Endothelial cell (in vitro differentiated cells): ENCODE measurements at regions not wholly inside any gene's neighbourhood (a gene's known extent, or its start where the extent isn't known, plus 50 kb on each side); places are given as distances from the start of the nearest gene placed in this dataset.

Experiments
- DNase-seq: peaks from one replicate; pipeline ENCODE4 v3.0.0; 2021; ENCODE audit warnings: low spot score
- H3K27ac Mint-ChIP-seq: one replicate; pipeline ENCODE4 v1.8.0; 2021; ENCODE audit warnings: mixed read lengths, inconsistent platforms; ENCODE audit not compliant: unreplicated experiment
- H3K27me3 Mint-ChIP-seq: one replicate; pipeline ENCODE4 v1.8.0; 2021; ENCODE audit warnings: mild to moderate bottlenecking, moderate library complexity, mixed read lengths, inconsistent platforms; ENCODE audit not compliant: unreplicated experiment
- H3K36me3 Mint-ChIP-seq: one replicate; pipeline ENCODE4 v1.8.0; 2021; ENCODE audit warnings: mild to moderate bottlenecking, low read depth, mixed read lengths, inconsistent platforms; ENCODE audit not compliant: unreplicated experiment
- H3K4me1 Mint-ChIP-seq: one replicate; pipeline ENCODE4 v1.8.0; 2021; ENCODE audit warnings: mild to moderate bottlenecking, mixed read lengths, inconsistent platforms; ENCODE audit not compliant: unreplicated experiment
- H3K4me3 Mint-ChIP-seq: one replicate; pipeline ENCODE4 v1.8.0; 2021; ENCODE audit warnings: mild to moderate bottlenecking, mixed read lengths, inconsistent platforms; ENCODE audit not compliant: unreplicated experiment
- H3K9me3 Mint-ChIP-seq: one replicate; pipeline ENCODE4 v1.8.0; 2021; ENCODE audit warnings: mixed read lengths, inconsistent platforms; ENCODE audit not compliant: unreplicated experiment
- CTCF ChIP-seq: fragments of 200-600 bp; sonication (generic); IDR thresholded peaks from one replicate; pipeline ENCODE4 v1.5.0; 2021; ENCODE audit warnings: antibody characterized with exemption; ENCODE audit not compliant: unreplicated experiment

- no peaks in the 10 kb centered on the region for H3K27me3 Mint-ChIP-seq
- H3K9me3 Mint-ChIP-seq, result no peaks in the 10 kb centered on the region
- no peak overlapping the region for H3K27ac Mint-ChIP-seq
- no peak overlapping the region for H3K4me3 Mint-ChIP-seq
- H3K4me1 Mint-ChIP-seq, result no peaks in the 10 kb centered on the region
- DNase-seq, result no peak
- H3K36me3 Mint-ChIP-seq, result no peaks in the 10 kb centered on the region
- TF ChIP-seq CTCF, result no peak
Observed at GRCh38 chr6:12480379-12480778, 190.2 kb downstream of the EDN1 start.

- H3K4me1 Mint-ChIP-seq, result no peaks in the 10 kb centered on the region
- TF ChIP-seq CTCF, result no peak
- no peak for DNase-seq
- H3K36me3 Mint-ChIP-seq, result no peaks in the 10 kb centered on the region
- no peak overlapping the region for H3K27ac Mint-ChIP-seq
- H3K9me3 Mint-ChIP-seq, result no peaks in the 10 kb centered on the region
- H3K4me3 Mint-ChIP-seq, result no peak overlapping the region
- no peaks in the 10 kb centered on the region for H3K27me3 Mint-ChIP-seq
Observed at GRCh38 chr6:12481292-12481691, 191.1 kb downstream of the EDN1 start.

- no peaks in the 10 kb centered on the region for H3K27me3 Mint-ChIP-seq
- no peaks in the 10 kb centered on the region for H3K9me3 Mint-ChIP-seq
- H3K36me3 Mint-ChIP-seq, result no peaks in the 10 kb centered on the region
- H3K4me1 Mint-ChIP-seq, result no peaks in the 10 kb centered on the region
- no peak for DNase-seq
- no peak for TF ChIP-seq CTCF
- no peak overlapping the region for H3K4me3 Mint-ChIP-seq
- no peak overlapping the region for H3K27ac Mint-ChIP-seq
Observed at GRCh38 chr6:12481850-12482249, 191.7 kb downstream of the EDN1 start.

GRCh38 chr6:12482386-12483375, 192.5 kb downstream of the EDN1 start:
- no peaks in the 10 kb centered on the region for H3K36me3 Mint-ChIP-seq
- no peak for DNase-seq
- no peaks in the 10 kb centered on the region for H3K4me1 Mint-ChIP-seq
- no peaks in the 10 kb centered on the region for H3K9me3 Mint-ChIP-seq
- no peak for TF ChIP-seq CTCF
- no peak overlapping the region for H3K4me3 Mint-ChIP-seq
- no peaks in the 10 kb centered on the region for H3K27me3 Mint-ChIP-seq
- no peak overlapping the region for H3K27ac Mint-ChIP-seq

- peaks cover 2% of the 10 kb centered on the region for H3K27me3 Mint-ChIP-seq
- no peaks in the 10 kb centered on the region for H3K9me3 Mint-ChIP-seq
- no peak overlapping the region for H3K4me3 Mint-ChIP-seq
- DNase-seq, result no peak
- no peak for TF ChIP-seq CTCF
- no peaks in the 10 kb centered on the region for H3K36me3 Mint-ChIP-seq
- H3K27ac Mint-ChIP-seq, result no peak overlapping the region
- peaks cover 2% of the 10 kb centered on the region for H3K4me1 Mint-ChIP-seq
Observed at GRCh38 chr6:12483712-12484111, 193.6 kb downstream of the EDN1 start.
